ENCODE measurements at regions not wholly inside any gene's neighbourhood (a gene's known extent, or its start where the extent isn't known, plus 50 kb on each side); places are given as distances from the start of the nearest gene placed in this dataset.

DNA sequence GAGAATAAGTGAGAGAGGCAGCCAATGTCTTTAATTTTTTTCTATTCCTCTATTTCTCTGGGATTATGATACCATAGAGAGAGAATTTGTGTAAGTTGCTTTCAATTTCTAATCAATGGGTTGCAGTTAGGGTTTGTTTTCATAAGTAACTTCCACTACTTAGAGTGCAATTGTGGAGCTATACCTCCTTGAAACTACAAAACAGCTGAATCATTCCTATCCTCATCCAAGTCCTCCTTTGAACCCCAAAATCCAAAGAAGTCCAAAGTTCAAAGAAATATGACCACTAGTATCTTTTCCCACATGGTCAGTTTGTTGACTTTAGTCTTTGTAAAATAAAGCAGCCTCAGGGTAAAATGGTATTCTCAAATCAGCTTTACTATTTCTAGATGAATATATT is 1085.4 kb upstream of the INTU start:
- TF ChIP-seq RAD21 (IDR thresholded peaks at IDR 0.05) (no peak), FOXA2 (IDR thresholded peaks at IDR 0.05) (no peak), JUND (IDR thresholded peaks at IDR 0.05) (no peak), NR2F2 (IDR thresholded peaks at IDR 0.05) (no peak), GABPA (IDR thresholded peaks at IDR 0.05 in 1 of 2, conservative IDR thresholded peaks at IDR 0.05 in 1 of 2) (no peak), HNF4A (conservative IDR thresholded peaks at IDR 0.05) (no peak), TAF1 (conservative IDR thresholded peaks at IDR 0.05) (no peak), HNF4G (IDR thresholded peaks at IDR 0.05) (no peak), EGR1 (IDR thresholded peaks at IDR 0.05; ENCODE audit: low read depth in 2 of 2) (no peak), RXRA (IDR thresholded peaks at IDR 0.05) (no peak), FOXA1 (IDR thresholded peaks at IDR 0.05) (no peak), SP1 (IDR thresholded peaks at IDR 0.05) (no peak), YY1 (IDR thresholded peaks at IDR 0.05) (no peak)
- TF ChIP-seq, protein P1, sequence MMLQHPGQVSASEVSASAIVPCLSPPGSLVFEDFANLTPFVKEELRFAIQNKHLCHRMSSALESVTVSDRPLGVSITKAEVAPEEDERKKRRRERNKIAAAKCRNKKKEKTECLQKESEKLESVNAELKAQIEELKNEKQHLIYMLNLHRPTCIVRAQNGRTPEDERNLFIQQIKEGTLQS (IDR thresholded peaks at IDR 0.05), result no peak
- TF ChIP-seq, protein P2, sequence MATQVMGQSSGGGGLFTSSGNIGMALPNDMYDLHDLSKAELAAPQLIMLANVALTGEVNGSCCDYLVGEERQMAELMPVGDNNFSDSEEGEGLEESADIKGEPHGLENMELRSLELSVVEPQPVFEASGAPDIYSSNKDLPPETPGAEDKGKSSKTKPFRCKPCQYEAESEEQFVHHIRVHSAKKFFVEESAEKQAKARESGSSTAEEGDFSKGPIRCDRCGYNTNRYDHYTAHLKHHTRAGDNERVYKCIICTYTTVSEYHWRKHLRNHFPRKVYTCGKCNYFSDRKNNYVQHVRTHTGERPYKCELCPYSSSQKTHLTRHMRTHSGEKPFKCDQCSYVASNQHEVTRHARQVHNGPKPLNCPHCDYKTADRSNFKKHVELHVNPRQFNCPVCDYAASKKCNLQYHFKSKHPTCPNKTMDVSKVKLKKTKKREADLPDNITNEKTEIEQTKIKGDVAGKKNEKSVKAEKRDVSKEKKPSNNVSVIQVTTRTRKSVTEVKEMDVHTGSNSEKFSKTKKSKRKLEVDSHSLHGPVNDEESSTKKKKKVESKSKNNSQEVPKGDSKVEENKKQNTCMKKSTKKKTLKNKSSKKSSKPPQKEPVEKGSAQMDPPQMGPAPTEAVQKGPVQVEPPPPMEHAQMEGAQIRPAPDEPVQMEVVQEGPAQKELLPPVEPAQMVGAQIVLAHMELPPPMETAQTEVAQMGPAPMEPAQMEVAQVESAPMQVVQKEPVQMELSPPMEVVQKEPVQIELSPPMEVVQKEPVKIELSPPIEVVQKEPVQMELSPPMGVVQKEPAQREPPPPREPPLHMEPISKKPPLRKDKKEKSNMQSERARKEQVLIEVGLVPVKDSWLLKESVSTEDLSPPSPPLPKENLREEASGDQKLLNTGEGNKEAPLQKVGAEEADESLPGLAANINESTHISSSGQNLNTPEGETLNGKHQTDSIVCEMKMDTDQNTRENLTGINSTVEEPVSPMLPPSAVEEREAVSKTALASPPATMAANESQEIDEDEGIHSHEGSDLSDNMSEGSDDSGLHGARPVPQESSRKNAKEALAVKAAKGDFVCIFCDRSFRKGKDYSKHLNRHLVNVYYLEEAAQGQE (IDR thresholded peaks at IDR 0.05), result no peak
- TF ChIP-seq, protein P3, sequence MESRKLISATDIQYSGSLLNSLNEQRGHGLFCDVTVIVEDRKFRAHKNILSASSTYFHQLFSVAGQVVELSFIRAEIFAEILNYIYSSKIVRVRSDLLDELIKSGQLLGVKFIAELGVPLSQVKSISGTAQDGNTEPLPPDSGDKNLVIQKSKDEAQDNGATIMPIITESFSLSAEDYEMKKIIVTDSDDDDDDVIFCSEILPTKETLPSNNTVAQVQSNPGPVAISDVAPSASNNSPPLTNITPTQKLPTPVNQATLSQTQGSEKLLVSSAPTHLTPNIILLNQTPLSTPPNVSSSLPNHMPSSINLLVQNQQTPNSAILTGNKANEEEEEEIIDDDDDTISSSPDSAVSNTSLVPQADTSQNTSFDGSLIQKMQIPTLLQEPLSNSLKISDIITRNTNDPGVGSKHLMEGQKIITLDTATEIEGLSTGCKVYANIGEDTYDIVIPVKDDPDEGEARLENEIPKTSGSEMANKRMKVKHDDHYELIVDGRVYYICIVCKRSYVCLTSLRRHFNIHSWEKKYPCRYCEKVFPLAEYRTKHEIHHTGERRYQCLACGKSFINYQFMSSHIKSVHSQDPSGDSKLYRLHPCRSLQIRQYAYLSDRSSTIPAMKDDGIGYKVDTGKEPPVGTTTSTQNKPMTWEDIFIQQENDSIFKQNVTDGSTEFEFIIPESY (IDR thresholded peaks at IDR 0.05), result no peak
- TF ChIP-seq, protein P4, sequence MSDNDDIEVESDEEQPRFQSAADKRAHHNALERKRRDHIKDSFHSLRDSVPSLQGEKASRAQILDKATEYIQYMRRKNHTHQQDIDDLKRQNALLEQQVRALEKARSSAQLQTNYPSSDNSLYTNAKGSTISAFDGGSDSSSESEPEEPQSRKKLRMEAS (IDR thresholded peaks at IDR 0.05), result no peak
- TF ChIP-seq, protein P5, sequence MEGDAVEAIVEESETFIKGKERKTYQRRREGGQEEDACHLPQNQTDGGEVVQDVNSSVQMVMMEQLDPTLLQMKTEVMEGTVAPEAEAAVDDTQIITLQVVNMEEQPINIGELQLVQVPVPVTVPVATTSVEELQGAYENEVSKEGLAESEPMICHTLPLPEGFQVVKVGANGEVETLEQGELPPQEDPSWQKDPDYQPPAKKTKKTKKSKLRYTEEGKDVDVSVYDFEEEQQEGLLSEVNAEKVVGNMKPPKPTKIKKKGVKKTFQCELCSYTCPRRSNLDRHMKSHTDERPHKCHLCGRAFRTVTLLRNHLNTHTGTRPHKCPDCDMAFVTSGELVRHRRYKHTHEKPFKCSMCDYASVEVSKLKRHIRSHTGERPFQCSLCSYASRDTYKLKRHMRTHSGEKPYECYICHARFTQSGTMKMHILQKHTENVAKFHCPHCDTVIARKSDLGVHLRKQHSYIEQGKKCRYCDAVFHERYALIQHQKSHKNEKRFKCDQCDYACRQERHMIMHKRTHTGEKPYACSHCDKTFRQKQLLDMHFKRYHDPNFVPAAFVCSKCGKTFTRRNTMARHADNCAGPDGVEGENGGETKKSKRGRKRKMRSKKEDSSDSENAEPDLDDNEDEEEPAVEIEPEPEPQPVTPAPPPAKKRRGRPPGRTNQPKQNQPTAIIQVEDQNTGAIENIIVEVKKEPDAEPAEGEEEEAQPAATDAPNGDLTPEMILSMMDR (IDR thresholded peaks at IDR 0.05; ENCODE audit: low read depth, low read length, missing input control), result no peak

More for the DNA sequence above, 1085.4 kb upstream of the INTU start:
- H3K27me3 ChIP-seq (ENCODE audit: control insufficient read depth in 4 of 4, insufficient read depth in 4 of 4, low read length in 3 of 4), result no peaks in the 10 kb centered on the region
- H3K9me3 ChIP-seq (ENCODE audit: control insufficient read depth in 4 of 4, low read length in 3 of 4), result no peaks in the 10 kb centered on the region
- H3K4me1 ChIP-seq (ENCODE audit: control insufficient read depth in 4 of 4, insufficient read depth in 4 of 4, low read length in 3 of 4), result no peaks in the 10 kb centered on the region
- DNase-seq (ENCODE audit: low spot score), result no peak
- H3K36me3 ChIP-seq (ENCODE audit: control insufficient read depth in 4 of 4, insufficient read depth in 3 of 4, low read depth in 1 of 4, low read length in 3 of 4), result no peaks in the 10 kb centered on the region
- H3K27ac ChIP-seq (ENCODE audit: low read depth in 1 of 2, low read length in 2 of 2), result no peak overlapping the region
- no peak overlapping the region for H3K4me3 ChIP-seq (ENCODE audit: low read depth in 1 of 3, low read length in 3 of 3)
- no peak overlapping the region for H3K9ac ChIP-seq (ENCODE audit: low read depth in 1 of 2, low read length in 2 of 2)
